ENCODE measurements at regions not wholly inside any gene's neighbourhood (a gene's known extent, or its start where the extent isn't known, plus 50 kb on each side); places are given as distances from the start of the nearest gene placed in this dataset.

DNA sequence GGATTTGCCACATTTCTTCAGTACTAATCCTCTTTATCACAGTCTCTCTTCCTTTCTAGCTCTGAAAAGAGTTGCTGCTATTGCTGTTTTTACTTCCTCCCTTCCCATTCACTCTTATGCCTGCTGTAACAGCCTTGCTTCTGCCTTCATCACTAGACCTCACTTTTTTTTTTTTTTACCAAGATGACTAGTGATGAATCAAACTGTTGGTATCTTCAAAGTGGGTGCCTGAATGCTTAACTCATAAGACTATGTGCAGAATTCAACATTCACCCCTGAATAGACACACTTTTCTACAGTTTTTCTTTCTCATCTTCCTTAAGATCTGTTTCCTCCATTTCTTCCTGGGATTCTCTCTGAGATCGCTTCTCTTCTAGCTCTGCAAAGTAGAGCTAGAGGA lies 217.2 kb upstream of the HTR2A start:
- Histone ChIP-seq H3K4me1 (replicated peaks; ENCODE audit: insufficient read depth) (0 out of 2 replicates have a peak, but pooled peaks cover 7% of the 10 kb centered on the region), H3K4me3 (no peak overlapping the region), H3K27ac (no peak overlapping the region), H3F3A (ENCODE audit: insufficient read depth, low read depth) (no peaks in the 10 kb centered on the region), H2AFZ (no peak overlapping the region), H3K79me2 (ENCODE audit: low read depth) (no peaks in the 10 kb centered on the region), H3K9me3 (ENCODE audit: insufficient read depth, low read depth) (no peaks in the 10 kb centered on the region), H4K20me1 (ENCODE audit: insufficient read depth) (no peaks in the 10 kb centered on the region), H3K36me3 (ENCODE audit: low read depth) (no peaks in the 10 kb centered on the region), H3K4me2 (no peak overlapping the region), H3K9me2 (ENCODE audit: insufficient read depth) (no peaks in the 10 kb centered on the region), H3K27me3 (ENCODE audit: insufficient read depth, low read depth) (no peaks in the 10 kb centered on the region)
- CTCF ChIA-PET = no interaction called here
- no TSS peak for BruUV-seq (replicated peaks)
- POLR2A ChIA-PET (ENCODE audit: unreplicated experiment) = no interaction called here
- intact Hi-C loops (cut with micrococcal nuclease; ENCODE audit: unreplicated experiment) = no loop called here
- no peak for TF ChIP-seq CTCF (conservative IDR thresholded peaks at IDR 0.05)
- TF ChIP-seq EZH2 (IDR thresholded peaks at IDR 0.05; ENCODE audit: low read depth) = no peak
- DNase-seq = no peak

GRCh38 chr13:47112903-47113299 lies 216.0 kb upstream of the HTR2A start:
- Histone ChIP-seq H3K9me3 (ENCODE audit: insufficient read depth, low read depth) (no peaks in the 10 kb centered on the region), H4K20me1 (ENCODE audit: insufficient read depth) (no peaks in the 10 kb centered on the region), H2AFZ (no peak overlapping the region), H3K36me3 (ENCODE audit: low read depth) (no peaks in the 10 kb centered on the region), H3K79me2 (ENCODE audit: low read depth) (no peaks in the 10 kb centered on the region), H3K4me1 (replicated peaks; ENCODE audit: insufficient read depth) (0 out of 2 replicates have a peak, but pooled peaks cover 7% of the 10 kb centered on the region), H3K27me3 (ENCODE audit: insufficient read depth, low read depth) (no peaks in the 10 kb centered on the region), H3K4me3 (no peak overlapping the region), H3K4me2 (no peak overlapping the region), H3F3A (ENCODE audit: insufficient read depth, low read depth) (no peaks in the 10 kb centered on the region), H3K9me2 (ENCODE audit: insufficient read depth) (no peaks in the 10 kb centered on the region), H3K27ac (no peak overlapping the region)
- intact Hi-C loops (cut with micrococcal nuclease; ENCODE audit: unreplicated experiment) = no loop called here
- no TSS peak for BruUV-seq (replicated peaks)
- TF ChIP-seq EZH2 (IDR thresholded peaks at IDR 0.05; ENCODE audit: low read depth) (no peak), CTCF (conservative IDR thresholded peaks at IDR 0.05) (no peak)
- no peak for DNase-seq
- CTCF ChIA-PET = no interaction called here
- POLR2A ChIA-PET (ENCODE audit: unreplicated experiment) = no interaction called here

DNA sequence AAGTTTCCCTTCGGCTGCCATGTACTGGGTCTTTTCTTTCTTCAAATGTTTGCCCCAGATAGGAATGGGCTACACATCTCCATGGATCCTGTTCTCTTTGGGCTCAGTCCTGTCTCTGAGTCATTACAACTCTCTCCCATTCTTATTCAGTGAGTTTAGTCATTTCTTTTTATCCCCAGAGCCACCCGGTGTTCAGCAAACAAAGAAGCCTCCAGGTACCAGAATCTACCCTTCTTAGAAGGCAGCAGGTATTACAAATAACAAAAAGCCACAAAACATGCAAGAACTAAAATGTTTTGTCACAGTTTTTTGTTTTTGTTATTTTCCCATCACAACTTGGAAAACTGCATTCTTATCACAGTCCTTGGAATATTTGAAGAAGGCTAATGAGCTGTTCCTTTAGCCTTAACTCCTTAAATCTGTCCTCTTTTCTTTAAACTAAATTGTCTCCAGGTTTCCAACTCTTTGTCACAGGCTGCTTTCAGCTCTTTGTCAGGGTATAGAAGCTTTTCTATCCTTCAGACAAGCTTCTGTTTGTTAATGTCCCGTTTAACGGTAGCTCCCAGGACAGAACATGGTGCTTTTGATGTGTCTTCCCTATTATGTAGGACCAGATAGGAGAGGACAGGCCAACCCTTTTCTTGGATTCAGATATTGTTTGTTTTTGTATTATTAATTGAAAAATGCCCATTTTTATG lies 215.5 kb upstream of the HTR2A start:
- intact Hi-C loops (cut with micrococcal nuclease; ENCODE audit: unreplicated experiment) = no loop called here
- no peaks in the 10 kb centered on the region for H3K79me2 ChIP-seq (ENCODE audit: low read depth)
- no peak for TF ChIP-seq EZH2 (IDR thresholded peaks at IDR 0.05; ENCODE audit: low read depth)
- no peak for TF ChIP-seq CTCF (conservative IDR thresholded peaks at IDR 0.05)

More for the DNA sequence above, 215.5 kb upstream of the HTR2A start:
- no peaks in the 10 kb centered on the region for H3K27me3 ChIP-seq (ENCODE audit: insufficient read depth, low read depth)
- no peaks in the 10 kb centered on the region for H3K9me3 ChIP-seq (ENCODE audit: insufficient read depth, low read depth)
- 0 out of 2 replicates have a peak, but pooled peaks cover 7% of the 10 kb centered on the region for H3K4me1 ChIP-seq (replicated peaks; ENCODE audit: insufficient read depth)
- no peaks in the 10 kb centered on the region for H3K9me2 ChIP-seq (ENCODE audit: insufficient read depth)
- H4K20me1 ChIP-seq (ENCODE audit: insufficient read depth) = no peaks in the 10 kb centered on the region
- ChIA-PET CTCF (no interaction called here), POLR2A (ENCODE audit: unreplicated experiment) (no interaction called here)
- no peak overlapping the region for H3K27ac ChIP-seq
- H3K36me3 ChIP-seq (ENCODE audit: low read depth) = no peaks in the 10 kb centered on the region
- DNase-seq = no peak
- no peak overlapping the region for H3K4me2 ChIP-seq
- no TSS peak for BruUV-seq (replicated peaks)
- H3F3A ChIP-seq (ENCODE audit: insufficient read depth, low read depth) = no peaks in the 10 kb centered on the region
- H2AFZ ChIP-seq = no peak overlapping the region
- H3K4me3 ChIP-seq = no peak overlapping the region

All from PC-9 (cell line).